GM18909 (cell line): ENCODE measurements at regions not wholly inside any gene's neighbourhood (a gene's known extent, or its start where the extent isn't known, plus 50 kb on each side); places are given as distances from the start of the nearest gene placed in this dataset.
"Not testable (repeated sequence)": the region's sequence is repeated elsewhere in the genome, so short reads cannot be mapped to it uniquely, and the experiment has no call there.

Experiments used
- ATAC-seq: cut with Tn5 transposase; IDR thresholded peaks from one replicate; pipeline ENCODE4 v1.9.1; 2021; ENCODE audit warnings: mild to moderate bottlenecking; ENCODE audit not compliant: unreplicated experiment, poor library complexity

- no peak for ATAC-seq
Observed at GRCh38 chr17:77332034-77332971, 191.5 kb downstream of the SEC14L1 start.

GRCh38 chr17:77332981-77333685, 192.4 kb downstream of the SEC14L1 start:
- no peak for ATAC-seq

- ATAC-seq = no peak
Observed at GRCh38 chr17:77337150-77337549, 196.4 kb downstream of the SEC14L1 start.

GRCh38 chr17:77341069-77341541, 200.3 kb downstream of the SEC14L1 start:
- no peak for ATAC-seq

- ATAC-seq = not testable (repeated sequence)
Observed at GRCh38 chr17:77342656-77342990, 201.9 kb downstream of the SEC14L1 start.

- ATAC-seq = no peak
Observed at GRCh38 chr17:77343031-77343800, 202.4 kb downstream of the SEC14L1 start.

- ATAC-seq = no peak
Observed at GRCh38 chr17:77344038-77344437, 203.3 kb downstream of the SEC14L1 start.

GRCh38 chr17:77345260-77345910, 204.6 kb downstream of the SEC14L1 start:
- ATAC-seq = no peak

- no peak for ATAC-seq
Observed at GRCh38 chr17:77346765-77347164, 206.0 kb downstream of the SEC14L1 start.

GRCh38 chr17:77347544-77347943, 206.8 kb downstream of the SEC14L1 start:
- ATAC-seq = no peak

GRCh38 chr17:77349976-77350830, 209.4 kb downstream of the SEC14L1 start:
- no peak for ATAC-seq

GRCh38 chr17:77352441-77352840, 211.7 kb downstream of the SEC14L1 start:
- ATAC-seq = no peak

GRCh38 chr17:77352996-77353395, 212.2 kb downstream of the SEC14L1 start:
- no peak for ATAC-seq

GRCh38 chr17:77353684-77354419, 213.1 kb downstream of the SEC14L1 start:
- ATAC-seq = no peak

GRCh38 chr17:77354420-77354669, 213.6 kb downstream of the SEC14L1 start:
- no peak for ATAC-seq

GRCh38 chr17:77354670-77355455, 214.1 kb downstream of the SEC14L1 start:
- no peak for ATAC-seq

- ATAC-seq = no peak
Observed at GRCh38 chr17:77356109-77356689, 215.4 kb downstream of the SEC14L1 start.

- ATAC-seq = no peak
Observed at GRCh38 chr17:77356690-77357201, 216.0 kb downstream of the SEC14L1 start.
